Ascending aorta (tissue), 2 donors: ENCODE measurements at regions not wholly inside any gene's neighbourhood (a gene's known extent, or its start where the extent isn't known, plus 50 kb on each side); places are given as distances from the start of the nearest gene placed in this dataset.

ENCODE experiments used
- DNase-seq, 2 donors: peaks; one replicate each; pipeline ENCODE4 v3.0.0-alpha.2; 2019; ENCODE audit warnings: low spot score in 2 of 2
- H3K27ac ChIP-seq, 2 donors: fragments of 200-600 bp; sonication (generic); one replicate each; pipeline ENCODE4 v1.5.1; 2016 to 2017; ENCODE audit warnings: mild to moderate bottlenecking in 1 of 2
- H3K27me3 ChIP-seq: fragments of 200-600 bp; sonication (generic); one replicate; pipeline ENCODE4 v1.5.1; 2017
- H3K36me3 ChIP-seq, 2 donors: fragments of 200-600 bp; sonication (generic); one replicate each; pipeline ENCODE4 v1.5.1; 2016
- H3K4me1 ChIP-seq, 2 donors: fragments of 200-600 bp; sonication (generic); one replicate each; pipeline ENCODE4 v1.5.1; 2016 to 2017; ENCODE audit warnings: mild to moderate bottlenecking in 1 of 2
- H3K4me3 ChIP-seq, 2 donors: fragments of 200-600 bp; sonication (generic); one replicate each; pipeline ENCODE4 v1.5.1; 2016 to 2017; ENCODE audit warnings: mild to moderate bottlenecking in 1 of 2
- H3K9me3 ChIP-seq, 2 donors: fragments of 200-600 bp; sonication (generic); one replicate each; pipeline ENCODE4 v1.5.1; 2016
- intact Hi-C: fragments of 100-400 bp; cut with DNase I; formaldehyde crosslinking; loops from one replicate; pipeline ENCODE4 v1.15.1; 2023
- TF ChIP-seq, protein P1 (sequence below), 3 experiments: fragments of 200-600 bp in 2 of 3; fragments of 450-650 bp in 1 of 3; sonication (generic) in 2 of 3; IDR thresholded peaks; one replicate each; pipeline ENCODE4 v1.5.1; 2016 to 2019; ENCODE audit warnings: antibody characterized with exemption in 3 of 3, mild to moderate bottlenecking in 1 of 3, moderate library complexity in 1 of 3

DNA sequence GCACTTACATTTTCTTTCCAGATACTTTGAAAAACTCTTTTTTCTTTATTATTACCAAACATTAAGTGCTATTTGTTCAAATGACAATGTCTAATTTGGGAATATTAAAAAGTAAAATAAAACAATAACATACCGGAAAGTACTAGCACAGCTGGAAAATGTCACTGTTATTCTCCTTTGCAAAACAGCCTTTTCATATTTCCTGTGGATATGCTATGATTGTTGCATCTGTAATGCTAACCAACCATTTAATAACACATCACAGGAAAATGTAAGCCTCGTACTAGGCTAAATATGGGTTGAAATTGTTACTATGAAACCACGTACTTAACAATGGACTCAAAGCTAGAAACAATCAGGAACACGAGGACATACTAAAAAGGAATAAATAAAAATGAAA lies 298.1 kb downstream of the CBLN2 start:
- Histone ChIP-seq H3K4me1 (no peaks in the 10 kb centered on the region), H3K36me3 (no peaks in the 10 kb centered on the region), H3K27ac (no peak overlapping the region), H3K27me3 (no peaks in the 10 kb centered on the region), H3K9me3 (no peaks in the 10 kb centered on the region), H3K4me3 (no peak overlapping the region)
- intact Hi-C loops = no loop called here
- no peak for DNase-seq
- TF ChIP-seq, protein P1, sequence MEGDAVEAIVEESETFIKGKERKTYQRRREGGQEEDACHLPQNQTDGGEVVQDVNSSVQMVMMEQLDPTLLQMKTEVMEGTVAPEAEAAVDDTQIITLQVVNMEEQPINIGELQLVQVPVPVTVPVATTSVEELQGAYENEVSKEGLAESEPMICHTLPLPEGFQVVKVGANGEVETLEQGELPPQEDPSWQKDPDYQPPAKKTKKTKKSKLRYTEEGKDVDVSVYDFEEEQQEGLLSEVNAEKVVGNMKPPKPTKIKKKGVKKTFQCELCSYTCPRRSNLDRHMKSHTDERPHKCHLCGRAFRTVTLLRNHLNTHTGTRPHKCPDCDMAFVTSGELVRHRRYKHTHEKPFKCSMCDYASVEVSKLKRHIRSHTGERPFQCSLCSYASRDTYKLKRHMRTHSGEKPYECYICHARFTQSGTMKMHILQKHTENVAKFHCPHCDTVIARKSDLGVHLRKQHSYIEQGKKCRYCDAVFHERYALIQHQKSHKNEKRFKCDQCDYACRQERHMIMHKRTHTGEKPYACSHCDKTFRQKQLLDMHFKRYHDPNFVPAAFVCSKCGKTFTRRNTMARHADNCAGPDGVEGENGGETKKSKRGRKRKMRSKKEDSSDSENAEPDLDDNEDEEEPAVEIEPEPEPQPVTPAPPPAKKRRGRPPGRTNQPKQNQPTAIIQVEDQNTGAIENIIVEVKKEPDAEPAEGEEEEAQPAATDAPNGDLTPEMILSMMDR (IDR thresholded peaks at IDR 0.05) = no peak

DNA sequence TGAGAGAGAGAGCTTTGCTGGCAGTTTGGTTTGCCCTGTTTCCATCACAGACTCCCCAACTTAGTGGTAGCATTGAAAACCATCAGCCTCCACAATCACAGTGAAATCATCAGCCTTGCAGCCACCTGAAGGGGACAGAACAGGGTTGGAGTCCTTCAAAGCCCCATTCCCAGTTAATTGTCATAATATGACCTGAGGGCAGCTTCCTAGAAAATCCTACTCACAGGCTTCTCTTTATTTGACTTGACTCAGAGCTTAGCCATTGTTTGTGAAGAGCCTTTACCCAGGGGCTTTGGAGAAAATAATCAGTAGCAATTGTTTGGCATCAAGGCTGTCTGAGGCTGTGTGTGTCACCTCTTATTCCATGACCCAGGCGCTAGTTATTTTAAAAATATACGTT lies 308.7 kb downstream of the CBLN2 start:
- H3K36me3 ChIP-seq = no peaks in the 10 kb centered on the region
- H3K4me1 ChIP-seq = no peaks in the 10 kb centered on the region
- H3K4me3 ChIP-seq = no peak overlapping the region
- TF ChIP-seq, protein P1 (IDR thresholded peaks at IDR 0.05) = no peak
- no peaks in the 10 kb centered on the region for H3K27me3 ChIP-seq
- H3K9me3 ChIP-seq = no peaks in the 10 kb centered on the region
- no peak for DNase-seq
- intact Hi-C loops = no loop called here
- no peak overlapping the region for H3K27ac ChIP-seq

DNA sequence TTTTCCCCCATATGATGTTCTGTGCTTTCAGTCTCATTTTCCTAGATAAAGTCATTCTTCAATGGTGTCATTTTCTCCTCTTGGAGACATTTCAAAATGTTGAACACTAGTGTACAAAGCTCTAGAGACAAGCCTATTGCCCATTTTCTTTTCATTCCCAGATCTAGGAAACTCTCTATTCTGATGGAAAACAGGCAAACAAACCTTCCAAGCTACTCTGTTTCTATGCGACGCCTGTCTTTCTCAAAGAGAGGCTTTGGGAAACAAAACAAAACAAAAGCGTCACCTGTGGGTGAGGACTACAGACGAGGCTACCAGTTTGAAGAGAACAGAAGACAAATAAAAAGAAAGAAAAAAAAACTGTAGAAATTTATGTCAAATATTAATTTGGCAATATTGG lies 311.0 kb downstream of the CBLN2 start:
- Histone ChIP-seq H3K36me3 (no peaks in the 10 kb centered on the region), H3K4me3 (no peak overlapping the region), H3K27me3 (no peaks in the 10 kb centered on the region), H3K27ac (no peak overlapping the region), H3K9me3 (no peaks in the 10 kb centered on the region), H3K4me1 (no peaks in the 10 kb centered on the region)
- TF ChIP-seq, protein P1 (IDR thresholded peaks at IDR 0.05) = no peak
- intact Hi-C loops = no loop called here
- no peak for DNase-seq

DNA sequence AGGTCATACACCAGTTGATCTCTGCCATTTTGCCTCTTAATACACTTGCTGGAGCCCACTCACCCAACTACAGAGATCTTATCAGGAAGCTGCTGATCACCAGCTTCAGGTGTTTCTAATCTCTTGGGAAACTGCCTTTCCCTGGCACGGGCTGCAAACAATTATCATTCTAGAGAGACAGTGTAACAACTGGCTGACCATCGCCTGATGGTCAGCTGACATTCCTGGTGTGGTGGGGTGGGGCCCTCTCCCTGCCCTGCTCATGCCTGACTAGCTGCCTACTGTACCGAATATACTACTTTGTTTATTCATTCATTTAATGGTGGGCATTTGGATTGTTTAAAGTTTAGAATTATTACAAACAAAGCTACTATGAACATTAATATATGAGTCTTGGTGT lies 311.5 kb downstream of the CBLN2 start:
- Histone ChIP-seq H3K36me3 (no peaks in the 10 kb centered on the region), H3K4me1 (no peaks in the 10 kb centered on the region), H3K27me3 (no peaks in the 10 kb centered on the region), H3K27ac (no peak overlapping the region), H3K9me3 (no peaks in the 10 kb centered on the region), H3K4me3 (no peak overlapping the region)
- DNase-seq = no peak
- TF ChIP-seq, protein P1 (IDR thresholded peaks at IDR 0.05) = no peak
- intact Hi-C loops = no loop called here

DNA sequence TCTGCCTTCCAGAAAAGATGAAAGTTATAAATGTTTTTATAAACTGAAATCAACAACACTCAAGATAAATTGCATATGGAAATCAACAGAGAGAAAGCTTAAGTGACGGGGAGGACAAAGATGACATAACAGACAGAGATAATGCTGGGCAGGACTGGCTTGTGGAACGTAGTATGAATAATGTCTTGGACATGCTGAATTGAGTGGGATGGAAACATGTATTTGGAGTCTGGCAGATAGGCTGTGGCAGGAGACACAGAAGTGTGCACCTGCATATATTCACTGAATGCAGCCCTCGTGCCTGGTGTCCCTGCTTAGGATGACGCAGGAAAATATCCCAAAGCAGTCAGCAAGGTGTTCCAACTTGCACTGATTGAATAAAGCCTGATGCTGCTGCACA lies 318.2 kb downstream of the CBLN2 start:
- H3K9me3 ChIP-seq = no peaks in the 10 kb centered on the region
- no peak overlapping the region for H3K27ac ChIP-seq
- TF ChIP-seq, protein P1 (IDR thresholded peaks at IDR 0.05) = no peak
- no peaks in the 10 kb centered on the region for H3K27me3 ChIP-seq
- no peaks in the 10 kb centered on the region for H3K4me1 ChIP-seq
- intact Hi-C loops = no loop called here
- H3K36me3 ChIP-seq = no peaks in the 10 kb centered on the region
- no peak for DNase-seq
- H3K4me3 ChIP-seq = no peak overlapping the region

- intact Hi-C loops = no loop called here
- Histone ChIP-seq H3K27ac (no peak overlapping the region), H3K4me1 (no peaks in the 10 kb centered on the region), H3K36me3 (no peaks in the 10 kb centered on the region), H3K4me3 (no peak overlapping the region), H3K27me3 (no peaks in the 10 kb centered on the region), H3K9me3 (no peaks in the 10 kb centered on the region)
- TF ChIP-seq, protein P1 (IDR thresholded peaks at IDR 0.05) = no peak
- no peak for DNase-seq
These were observed 320.4 kb downstream of the CBLN2 start for GRCh38 chr18:72223733-72224132.
